Adrenal gland (tissue), 5 donors: ENCODE measurements at regions not wholly inside any gene's neighbourhood (a gene's known extent, or its start where the extent isn't known, plus 50 kb on each side); places are given as distances from the start of the nearest gene placed in this dataset.

Experiments used
- POLR2A ChIP-seq, 2 donors: fragments of 450-650 bp; IDR thresholded peaks; one replicate each; pipeline ENCODE4 v1.6.1; 2017; ENCODE audit warnings: antibody characterized with exemption in 2 of 2, mild to moderate bottlenecking in 2 of 2, moderate library complexity in 1 of 2
- TF ChIP-seq, protein P1 (sequence below), 6 experiments: fragments of 450-650 bp in 4 of 6; fragments of 200-600 bp in 2 of 6; sonication (generic) in 1 of 6; IDR thresholded peaks; 1 replicate in 5 of 6; 2 replicates in 1 of 6; pipeline versions ENCODE4 v1.5.1 to v1.8.0; 2016 to 2021; ENCODE audit warnings: antibody characterized with exemption in 6 of 6, mild to moderate bottlenecking in 2 of 6, moderate library complexity in 1 of 6
- donor health status: DM: no; HTN: no; CAD: no.

DNA sequence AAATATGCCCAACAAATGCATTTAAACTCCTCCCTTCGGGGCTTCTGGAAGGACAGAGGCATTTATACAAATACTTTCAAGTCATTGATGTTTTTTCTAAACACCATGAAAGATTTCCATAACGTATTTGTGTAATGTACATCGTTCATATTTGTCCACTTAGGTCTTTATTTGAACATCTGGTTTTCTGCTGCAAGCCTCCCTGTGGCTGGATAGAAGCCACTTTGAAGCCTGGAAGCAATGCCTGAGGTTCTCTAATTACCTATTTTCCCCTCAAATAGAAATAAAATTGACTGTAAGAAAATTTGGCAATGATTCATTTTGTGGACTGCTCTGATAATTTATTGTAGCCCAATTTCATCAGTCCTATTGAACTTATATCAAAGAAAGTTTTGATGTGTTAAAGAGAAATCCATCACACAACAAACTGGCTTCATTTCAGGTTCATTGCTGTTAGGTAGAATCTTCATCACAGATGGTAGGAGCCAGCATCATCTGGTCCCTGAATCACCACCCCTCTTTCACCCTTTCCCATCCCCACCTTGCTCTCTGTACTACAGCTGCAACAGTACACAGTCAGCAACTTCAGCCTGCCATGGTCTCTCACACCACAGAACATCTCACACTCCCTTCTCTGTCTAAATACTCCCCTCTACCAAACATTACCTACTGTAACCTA, 186.0 kb upstream of the MGMT start:
- TF ChIP-seq, protein P1, sequence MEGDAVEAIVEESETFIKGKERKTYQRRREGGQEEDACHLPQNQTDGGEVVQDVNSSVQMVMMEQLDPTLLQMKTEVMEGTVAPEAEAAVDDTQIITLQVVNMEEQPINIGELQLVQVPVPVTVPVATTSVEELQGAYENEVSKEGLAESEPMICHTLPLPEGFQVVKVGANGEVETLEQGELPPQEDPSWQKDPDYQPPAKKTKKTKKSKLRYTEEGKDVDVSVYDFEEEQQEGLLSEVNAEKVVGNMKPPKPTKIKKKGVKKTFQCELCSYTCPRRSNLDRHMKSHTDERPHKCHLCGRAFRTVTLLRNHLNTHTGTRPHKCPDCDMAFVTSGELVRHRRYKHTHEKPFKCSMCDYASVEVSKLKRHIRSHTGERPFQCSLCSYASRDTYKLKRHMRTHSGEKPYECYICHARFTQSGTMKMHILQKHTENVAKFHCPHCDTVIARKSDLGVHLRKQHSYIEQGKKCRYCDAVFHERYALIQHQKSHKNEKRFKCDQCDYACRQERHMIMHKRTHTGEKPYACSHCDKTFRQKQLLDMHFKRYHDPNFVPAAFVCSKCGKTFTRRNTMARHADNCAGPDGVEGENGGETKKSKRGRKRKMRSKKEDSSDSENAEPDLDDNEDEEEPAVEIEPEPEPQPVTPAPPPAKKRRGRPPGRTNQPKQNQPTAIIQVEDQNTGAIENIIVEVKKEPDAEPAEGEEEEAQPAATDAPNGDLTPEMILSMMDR (IDR thresholded peaks at IDR 0.05) = no peak
- no peak for TF ChIP-seq POLR2A (IDR thresholded peaks at IDR 0.05)
